HEK293 (cell line): ENCODE measurements at regions not wholly inside any gene's neighbourhood (a gene's known extent, or its start where the extent isn't known, plus 50 kb on each side); places are given as distances from the start of the nearest gene placed in this dataset.

ENCODE experiments used
- CTCF ChIA-PET: fragments of 350-600 bp; formaldehyde crosslinking; extraction: SDS; loops from one replicate; lab custom pipeline; 2021; ENCODE audit warnings: antibody characterized with exemption; lab: Yijun Ruan, JAX
- POLR2A ChIA-PET: fragments of 300-600 bp; formaldehyde crosslinking; extraction: SDS; loops from one replicate; lab custom pipeline; 2020; ENCODE audit warnings: antibody characterized with exemption, inconsistent platforms; lab: Yijun Ruan, JAX
- H3K27ac ChIP-seq: fragments of 200-500 bp; sonication (Bioruptor generic); 2 replicates; pipeline ENCODE4 v1.5.1; 2014; ENCODE audit warnings: low read depth, low read length, control low read depth, inconsistent platforms; ENCODE audit errors: extremely low read depth
- H3K36me3 ChIP-seq, 2 experiments: fragments of 200-500 bp in 1 of 2; sonication (Bioruptor generic) in 1 of 2; 1 replicate in 1 of 2; 2 replicates in 1 of 2; pipeline ENCODE4 v1.5.1; 2014 to 2017; ENCODE audit warnings: inconsistent platforms in 2 of 2, low read length in 2 of 2; ENCODE audit not compliant: control insufficient read depth in 2 of 2, insufficient read depth in 1 of 2
- H3K4me1 ChIP-seq: fragments of 200-500 bp; sonication (Bioruptor generic); 2 replicates; pipeline ENCODE4 v1.5.1; 2014; ENCODE audit warnings: mild to moderate bottlenecking, low read length, inconsistent platforms; ENCODE audit not compliant: control insufficient read depth, insufficient read depth
- H3K4me3 ChIP-seq: 2 replicates; pipeline ENCODE4 v1.5.1; 2011; ENCODE audit warnings: low read depth, mild to moderate bottlenecking, control low read depth, low read length, moderate library complexity
- H3K9me3 ChIP-seq: fragments of 200-500 bp; sonication (Bioruptor generic); 2 replicates; pipeline ENCODE4 v1.5.1; 2014; ENCODE audit warnings: low read depth, low read length, inconsistent platforms; ENCODE audit not compliant: control insufficient read depth, insufficient read depth
- EGR2 ChIP-seq: fragments of 450-650 bp; formaldehyde crosslinking; IDR thresholded peaks from 2 replicates; pipeline ENCODE4 v1.5.1; 2016; ENCODE audit warnings: low read depth, missing biosample characterization, missing genetic modification characterization
- GLI4 ChIP-seq: fragments of 450-650 bp; formaldehyde crosslinking; IDR thresholded peaks from 2 replicates; pipeline ENCODE4 v1.5.1; 2016; ENCODE audit warnings: missing biosample characterization, missing genetic modification characterization
- HOXC10 ChIP-seq: sonication (generic); formaldehyde crosslinking; IDR thresholded peaks from 2 replicates; pipeline ENCODE4 v1.8.1; 2023; ENCODE audit warnings: mild to moderate bottlenecking, missing genetic modification reagents
- SP2 ChIP-seq: fragments of 450-650 bp; formaldehyde crosslinking; IDR thresholded peaks from 2 replicates; pipeline ENCODE4 v1.5.1; 2016; ENCODE audit warnings: missing biosample characterization, missing genetic modification characterization
- ZBTB11 ChIP-seq: fragments of 450-650 bp; formaldehyde crosslinking; conservative IDR thresholded peaks from 2 replicates; pipeline ENCODE4 v1.5.1; 2016; ENCODE audit warnings: low read depth, missing biosample characterization, missing genetic modification characterization
- ZNF121 ChIP-seq: fragments of 450-650 bp; formaldehyde crosslinking; IDR thresholded peaks from 2 replicates; pipeline ENCODE4 v1.5.1; 2016; ENCODE audit warnings: missing biosample characterization, missing genetic modification characterization
- ZNF138 ChIP-seq: fragments of 450-650 bp; formaldehyde crosslinking; IDR thresholded peaks from 2 replicates; pipeline ENCODE4 v1.5.1; 2016; ENCODE audit warnings: missing biosample characterization, missing genetic modification characterization, borderline replicate concordance
- ZNF140 ChIP-seq: fragments of 450-650 bp; formaldehyde crosslinking; IDR thresholded peaks from 2 replicates; pipeline ENCODE4 v1.5.1; 2016; ENCODE audit warnings: missing biosample characterization, missing genetic modification characterization
- ZNF214 ChIP-seq: fragments of 450-650 bp; formaldehyde crosslinking; IDR thresholded peaks from 2 replicates; pipeline ENCODE4 v1.5.1; 2017; ENCODE audit warnings: missing biosample characterization, mild to moderate bottlenecking, missing genetic modification characterization, borderline replicate concordance
- ZNF311 ChIP-seq: fragments of 450-650 bp; formaldehyde crosslinking; IDR thresholded peaks from 2 replicates; pipeline ENCODE4 v1.5.1; 2017; ENCODE audit warnings: missing biosample characterization, missing genetic modification characterization, borderline replicate concordance
- ZNF324 ChIP-seq: fragments of 450-650 bp; formaldehyde crosslinking; IDR thresholded peaks from 2 replicates; pipeline ENCODE4 v1.5.1; 2016; ENCODE audit warnings: missing biosample characterization, missing genetic modification characterization
- ZNF391 ChIP-seq: fragments of 450-650 bp; formaldehyde crosslinking; IDR thresholded peaks from 2 replicates; pipeline ENCODE4 v1.5.1; 2016; ENCODE audit warnings: low read depth, missing biosample characterization, missing genetic modification characterization, borderline replicate concordance
- ZNF510 ChIP-seq: fragments of 450-650 bp; formaldehyde crosslinking; IDR thresholded peaks from 2 replicates; pipeline ENCODE4 v1.5.1; 2018; ENCODE audit warnings: mild to moderate bottlenecking, missing genetic modification characterization, missing biosample characterization; ENCODE audit not compliant: insufficient replicate concordance
- ZNF518A ChIP-seq: fragments of 450-650 bp; formaldehyde crosslinking; conservative IDR thresholded peaks from 2 replicates; pipeline ENCODE4 v1.5.1; 2016; ENCODE audit warnings: low read depth, missing biosample characterization, missing genetic modification characterization
- ZNF548 ChIP-seq: fragments of 450-650 bp; formaldehyde crosslinking; IDR thresholded peaks from 2 replicates; pipeline ENCODE4 v1.5.1; 2016; ENCODE audit warnings: missing biosample characterization, missing genetic modification characterization
- ZNF623 ChIP-seq: fragments of 450-650 bp; formaldehyde crosslinking; IDR thresholded peaks from 2 replicates; pipeline ENCODE4 v1.5.1; 2016; ENCODE audit warnings: missing biosample characterization, missing genetic modification characterization
- ZNF639 ChIP-seq: fragments of 450-650 bp; formaldehyde crosslinking; IDR thresholded peaks from 2 replicates; pipeline ENCODE4 v1.5.1; 2016; ENCODE audit warnings: missing biosample characterization, missing genetic modification characterization
- ZNF777 ChIP-seq: fragments of 450-650 bp; formaldehyde crosslinking; IDR thresholded peaks from 2 replicates; pipeline ENCODE4 v1.5.1; 2017; ENCODE audit warnings: missing biosample characterization, missing genetic modification characterization, borderline replicate concordance
- ZNF792 ChIP-seq: fragments of 450-650 bp; formaldehyde crosslinking; IDR thresholded peaks from 2 replicates; pipeline ENCODE4 v1.5.1; 2016; ENCODE audit warnings: missing biosample characterization, missing genetic modification characterization
- ZSCAN5A ChIP-seq: fragments of 450-650 bp; formaldehyde crosslinking; IDR thresholded peaks from 2 replicates; pipeline ENCODE4 v1.5.1; 2016; ENCODE audit warnings: missing biosample characterization, missing genetic modification characterization

- no peak overlapping the region for H3K4me3 ChIP-seq
- TF ChIP-seq ZNF214 (tag by site-specific recombination) = no peak
- no peak for TF ChIP-seq ZNF138 (tag by site-specific recombination)
- TF ChIP-seq ZNF391 = no peak
- TF ChIP-seq ZNF777 (tag by site-specific recombination) = no peak
- no peak for TF ChIP-seq SP2 (tag by site-specific recombination)
- no peak for TF ChIP-seq ZNF510
- no peak for TF ChIP-seq ZBTB11 (tag by site-specific recombination)
- no peak for TF ChIP-seq ZSCAN5A (tag by site-specific recombination)
- TF ChIP-seq ZNF518A (tag by site-specific recombination) = no peak
- no peak for TF ChIP-seq ZNF623 (tag by site-specific recombination)
- no peak for TF ChIP-seq EGR2 (tag by site-specific recombination)
- TF ChIP-seq ZNF324 (tag by site-specific recombination) = no peak
- no peak for TF ChIP-seq ZNF140 (tag by site-specific recombination)
- TF ChIP-seq HOXC10 (CRISPR knock-in tag) = no peak
- no peak for TF ChIP-seq ZNF548
- TF ChIP-seq GLI4 (tag by site-specific recombination) = no peak
- TF ChIP-seq ZNF792 = no peak
- TF ChIP-seq ZNF121 = no peak
- TF ChIP-seq ZNF311 (tag by site-specific recombination) = no peak
- TF ChIP-seq ZNF639 (tag by site-specific recombination) = no peak
- TF ChIP-seq, all 188 proteins: peak for 0
- no peaks in the 10 kb centered on the region for H3K9me3 ChIP-seq
- ChIA-PET POLR2A (no interaction called here), CTCF (no interaction called here)
- no peak overlapping the region for H3K27ac ChIP-seq
- no peaks in the 10 kb centered on the region for H3K4me1 ChIP-seq
- H3K36me3 ChIP-seq = no peaks in the 10 kb centered on the region
Observed at GRCh38 chr6:98215531-98215930, 618.8 kb upstream of the POU3F2 start.
